ENCODE measurements at regions not wholly inside any gene's neighbourhood (a gene's known extent, or its start where the extent isn't known, plus 50 kb on each side); places are given as distances from the start of the nearest gene placed in this dataset.
A peak's percentile ranks its signal among the peaks of the same experiment; 100 is the strongest.

DNA sequence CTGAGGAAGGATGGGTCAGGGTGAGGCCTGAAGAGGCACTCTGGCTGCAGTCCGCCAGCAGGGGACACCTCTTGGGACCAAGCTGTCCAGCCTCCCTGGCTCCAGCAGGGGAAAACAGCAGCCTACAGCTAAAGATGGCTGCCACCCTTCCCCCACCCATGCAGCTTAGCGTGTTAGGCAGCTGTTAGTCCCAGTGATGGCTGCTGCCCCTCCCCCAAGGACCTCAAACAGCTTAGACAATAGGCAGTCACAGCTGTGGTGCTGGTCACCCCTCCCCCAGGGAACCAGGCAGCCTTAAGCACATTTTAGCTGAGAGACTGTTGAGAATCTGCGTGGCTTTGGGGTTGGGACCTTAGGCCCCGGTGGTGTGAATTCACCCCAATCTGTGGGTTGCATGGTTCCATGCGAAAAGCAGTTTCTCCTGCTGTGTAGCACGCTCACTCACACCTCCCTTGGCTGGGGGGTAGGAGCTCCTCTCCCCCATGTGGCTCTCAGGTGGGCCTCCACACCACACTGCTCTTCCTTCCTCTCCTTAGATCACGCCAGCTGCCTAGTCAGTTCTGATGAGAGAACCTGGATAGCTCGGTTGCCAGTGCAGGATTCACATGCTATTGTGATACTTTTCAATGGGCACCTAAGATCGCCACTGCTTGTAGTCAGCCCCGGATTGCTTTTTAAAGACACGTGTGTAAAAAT is 140.5 kb upstream of the CADPS start (continued):
- TF ChIP-seq GTF2F1 (IDR thresholded peaks at IDR 0.05; ENCODE audit: borderline replicate concordance, low read depth, low read length), result no peak
- TF ChIP-seq SP4 (IDR thresholded peaks at IDR 0.05; ENCODE audit: low read length), result no peak
- TF ChIP-seq CBX8 (IDR thresholded peaks at IDR 0.05; ENCODE audit: borderline replicate concordance, low read depth, low read length), result no peak
- TF ChIP-seq HDAC6 (IDR thresholded peaks at IDR 0.05; ENCODE audit: low read depth, low read length), result no peak
- no peak for TF ChIP-seq CEBPB (IDR thresholded peaks at IDR 0.05; ENCODE audit: low read depth, low read length)
- no peak for TF ChIP-seq SUZ12 (IDR thresholded peaks at IDR 0.05; ENCODE audit: low read length)
- TF ChIP-seq SP1 (IDR thresholded peaks at IDR 0.05; ENCODE audit: low read depth, low read length), result peak; percentile 93
- no peak for TF ChIP-seq SIX5 (IDR thresholded peaks at IDR 0.05; ENCODE audit: low read depth, low read length)
- no peak for TF ChIP-seq FOSL1 (IDR thresholded peaks at IDR 0.05; ENCODE audit: insufficient read depth, low read depth, low read length)
- TF ChIP-seq, protein P1, sequence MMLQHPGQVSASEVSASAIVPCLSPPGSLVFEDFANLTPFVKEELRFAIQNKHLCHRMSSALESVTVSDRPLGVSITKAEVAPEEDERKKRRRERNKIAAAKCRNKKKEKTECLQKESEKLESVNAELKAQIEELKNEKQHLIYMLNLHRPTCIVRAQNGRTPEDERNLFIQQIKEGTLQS (IDR thresholded peaks at IDR 0.05; ENCODE audit: insufficient read depth, low read depth, low read length), result no peak
- TF ChIP-seq RBBP5 (IDR thresholded peaks at IDR 0.05; ENCODE audit: borderline replicate concordance, low read depth, low read length), result peak; percentile 86; the same call in 1 of the 2 replicates
- no peak for TF ChIP-seq EZH2 (IDR thresholded peaks at IDR 0.05; ENCODE audit: low read depth, low read length, severe bottlenecking)
- no peak for TF ChIP-seq TAF7 (optimal IDR thresholded peaks at IDR 0.05; ENCODE audit: borderline replicate concordance, low read depth, low read length)
- TF ChIP-seq TBP (IDR thresholded peaks at IDR 0.05; ENCODE audit: low read depth, low read length), result no peak
- no peak for TF ChIP-seq KDM4A (IDR thresholded peaks at IDR 0.05; ENCODE audit: low read depth, low read length, severe bottlenecking)
- peak; percentile 58 to 94; a peak in 2 of 3 replicates for TF ChIP-seq EP300 (IDR thresholded peaks at IDR 0.05; ENCODE audit: borderline replicate concordance in 1 of 2, low read depth in 2 of 2, low read length in 2 of 2)
